Mesothelial cell of epicardium (in vitro differentiated cells): ENCODE measurements at regions not wholly inside any gene's neighbourhood (a gene's known extent, or its start where the extent isn't known, plus 50 kb on each side); places are given as distances from the start of the nearest gene placed in this dataset.

ENCODE experiments used
- DNase-seq, 2 experiments: peaks; one replicate each; pipeline ENCODE4 v3.0.0; 2021; ENCODE audit warnings: low spot score in 2 of 2; ENCODE audit not compliant: unreplicated experiment in 2 of 2
- H3K27ac Mint-ChIP-seq: 2 replicates; pipeline ENCODE4 v1.8.0; 2021; ENCODE audit warnings: mixed read lengths
- H3K27me3 Mint-ChIP-seq: 2 replicates; pipeline ENCODE4 v1.8.0; 2021; ENCODE audit warnings: low read depth, mixed read lengths
- H3K36me3 Mint-ChIP-seq: 2 replicates; pipeline ENCODE4 v1.8.0; 2021; ENCODE audit warnings: mixed read lengths
- H3K4me1 Mint-ChIP-seq: 2 replicates; pipeline ENCODE4 v1.8.0; 2021; ENCODE audit warnings: mixed read lengths
- H3K4me3 Mint-ChIP-seq: 2 replicates; pipeline ENCODE4 v1.8.0; 2021; ENCODE audit warnings: mild to moderate bottlenecking, moderate library complexity, mixed read lengths
- H3K9me3 Mint-ChIP-seq: 2 replicates; pipeline ENCODE4 v1.8.0; 2021; ENCODE audit warnings: mixed read lengths
- CTCF ChIP-seq: fragments of 200-600 bp; sonication (generic); IDR thresholded peaks from one replicate; pipeline ENCODE4 v1.5.0; 2021; ENCODE audit warnings: antibody characterized with exemption; ENCODE audit not compliant: unreplicated experiment

GRCh38 chr14:25267186-25267585, 217.2 kb upstream of the STXBP6 start:
- H3K4me3 Mint-ChIP-seq: no peak overlapping the region
- H3K9me3 Mint-ChIP-seq: peaks cover 64% of the 10 kb centered on the region
- TF ChIP-seq CTCF: no peak
- no peaks in the 10 kb centered on the region for H3K4me1 Mint-ChIP-seq
- no peak for DNase-seq
- H3K36me3 Mint-ChIP-seq: no peaks in the 10 kb centered on the region
- no peaks in the 10 kb centered on the region for H3K27me3 Mint-ChIP-seq
- H3K27ac Mint-ChIP-seq: no peak overlapping the region

GRCh38 chr14:25259470-25259869, 209.5 kb upstream of the STXBP6 start:
- DNase-seq: no peak
- TF ChIP-seq CTCF: no peak
- H3K27ac Mint-ChIP-seq: no peak overlapping the region
- H3K36me3 Mint-ChIP-seq: no peaks in the 10 kb centered on the region
- no peak overlapping the region for H3K4me3 Mint-ChIP-seq
- H3K9me3 Mint-ChIP-seq: peaks cover 48% of the 10 kb centered on the region
- no peaks in the 10 kb centered on the region for H3K27me3 Mint-ChIP-seq
- no peaks in the 10 kb centered on the region for H3K4me1 Mint-ChIP-seq

GRCh38 chr14:25252793-25253192, 202.8 kb upstream of the STXBP6 start:
- Mint-ChIP-seq H3K27ac (no peak overlapping the region), H3K27me3 (no peaks in the 10 kb centered on the region), H3K4me3 (no peak overlapping the region), H3K4me1 (no peaks in the 10 kb centered on the region), H3K36me3 (no peaks in the 10 kb centered on the region), H3K9me3 (peaks cover 56% of the 10 kb centered on the region)
- TF ChIP-seq CTCF: no peak
- no peak for DNase-seq

- no peak for TF ChIP-seq CTCF
- no peak overlapping the region for H3K27ac Mint-ChIP-seq
- no peaks in the 10 kb centered on the region for H3K36me3 Mint-ChIP-seq
- H3K27me3 Mint-ChIP-seq: no peaks in the 10 kb centered on the region
- H3K4me1 Mint-ChIP-seq: no peaks in the 10 kb centered on the region
- DNase-seq: no peak
- H3K4me3 Mint-ChIP-seq: no peak overlapping the region
- peaks cover 53% of the 10 kb centered on the region for H3K9me3 Mint-ChIP-seq
These were observed 200.6 kb upstream of the STXBP6 start for GRCh38 chr14:25250516-25250915.

GRCh38 chr14:25247609-25248008, 197.7 kb upstream of the STXBP6 start:
- DNase-seq: no peak
- Mint-ChIP-seq H3K4me1 (no peaks in the 10 kb centered on the region), H3K27me3 (no peaks in the 10 kb centered on the region), H3K36me3 (no peaks in the 10 kb centered on the region), H3K4me3 (no peak overlapping the region), H3K27ac (no peak overlapping the region), H3K9me3 (peaks cover 47% of the 10 kb centered on the region)
- TF ChIP-seq CTCF: no peak

- no peak for DNase-seq
- no peaks in the 10 kb centered on the region for H3K36me3 Mint-ChIP-seq
- peaks cover 39% of the 10 kb centered on the region for H3K9me3 Mint-ChIP-seq
- H3K27ac Mint-ChIP-seq: no peak overlapping the region
- H3K4me1 Mint-ChIP-seq: no peaks in the 10 kb centered on the region
- H3K27me3 Mint-ChIP-seq: no peaks in the 10 kb centered on the region
- no peak overlapping the region for H3K4me3 Mint-ChIP-seq
- TF ChIP-seq CTCF: no peak
These were observed 196.8 kb upstream of the STXBP6 start for GRCh38 chr14:25246751-25247150.
